ENCODE measurements at regions not wholly inside any gene's neighbourhood (a gene's known extent, or its start where the extent isn't known, plus 50 kb on each side); places are given as distances from the start of the nearest gene placed in this dataset.

GRCh38 chr2:57180042-57180567, 866.5 kb upstream of the VRK2 start:
- Histone ChIP-seq H3K36me3 (ENCODE audit: insufficient read depth, low read length) (no peaks in the 10 kb centered on the region), H3K4me3 (ENCODE audit: low read length) (no peak overlapping the region), H3K27me3 (ENCODE audit: control insufficient read depth, insufficient read depth, low read length) (no peaks in the 10 kb centered on the region), H3K9me3 (replicated peaks; ENCODE audit: low read length) (no peaks in the 10 kb centered on the region), H3K4me1 (ENCODE audit: control insufficient read depth, insufficient read depth, low read length) (peaks cover 46% of the 10 kb centered on the region), H3K4me2 (ENCODE audit: low read length) (peak overlapping the region; percentile 27), H3K9ac (ENCODE audit: low read depth, low read length) (peak overlapping the region; percentile 50)

GRCh38 chr2:57180678-57181077, 865.9 kb upstream of the VRK2 start:
- H3K36me3 ChIP-seq (ENCODE audit: insufficient read depth, low read length) = no peaks in the 10 kb centered on the region
- peaks cover 46% of the 10 kb centered on the region for H3K4me1 ChIP-seq (ENCODE audit: control insufficient read depth, insufficient read depth, low read length)
- H3K27me3 ChIP-seq (ENCODE audit: control insufficient read depth, insufficient read depth, low read length) = no peaks in the 10 kb centered on the region
- peak overlapping the region; percentile 50 for H3K9ac ChIP-seq (ENCODE audit: low read depth, low read length)
- H3K9me3 ChIP-seq (replicated peaks; ENCODE audit: low read length) = no peaks in the 10 kb centered on the region
- H3K4me2 ChIP-seq (ENCODE audit: low read length) = peak overlapping the region; percentile 47
- no peak overlapping the region for H3K4me3 ChIP-seq (ENCODE audit: low read length)

- Histone ChIP-seq H3K36me3 (ENCODE audit: insufficient read depth, low read length) (no peaks in the 10 kb centered on the region), H3K4me3 (ENCODE audit: low read length) (no peak overlapping the region), H3K27me3 (ENCODE audit: control insufficient read depth, insufficient read depth, low read length) (no peaks in the 10 kb centered on the region), H3K9ac (ENCODE audit: low read depth, low read length) (peak overlapping the region; percentile 50), H3K9me3 (replicated peaks; ENCODE audit: low read length) (no peaks in the 10 kb centered on the region), H3K4me2 (ENCODE audit: low read length) (peak overlapping the region; percentile 47), H3K4me1 (ENCODE audit: control insufficient read depth, insufficient read depth, low read length) (peaks cover 46% of the 10 kb centered on the region)
These were observed 865.1 kb upstream of the VRK2 start for GRCh38 chr2:57181315-57182038.

- H3K36me3 ChIP-seq (ENCODE audit: insufficient read depth, low read length) = no peaks in the 10 kb centered on the region
- H3K9ac ChIP-seq (ENCODE audit: low read depth, low read length) = peak overlapping the region; percentile 46
- H3K4me2 ChIP-seq (ENCODE audit: low read length) = peak overlapping the region; percentile 27
- no peaks in the 10 kb centered on the region for H3K27me3 ChIP-seq (ENCODE audit: control insufficient read depth, insufficient read depth, low read length)
- H3K9me3 ChIP-seq (replicated peaks; ENCODE audit: low read length) = no peaks in the 10 kb centered on the region
- H3K4me1 ChIP-seq (ENCODE audit: control insufficient read depth, insufficient read depth, low read length) = peaks cover 46% of the 10 kb centered on the region
- H3K4me3 ChIP-seq (ENCODE audit: low read length) = no peak overlapping the region
These were observed 863.7 kb upstream of the VRK2 start for GRCh38 chr2:57182916-57183315.

- H3K36me3 ChIP-seq (ENCODE audit: insufficient read depth, low read length) = no peaks in the 10 kb centered on the region
- H3K4me2 ChIP-seq (ENCODE audit: low read length) = no peak overlapping the region
- H3K27me3 ChIP-seq (ENCODE audit: control insufficient read depth, insufficient read depth, low read length) = no peaks in the 10 kb centered on the region
- no peak overlapping the region for H3K9ac ChIP-seq (ENCODE audit: low read depth, low read length)
- peaks cover 33% of the 10 kb centered on the region for H3K4me1 ChIP-seq (ENCODE audit: control insufficient read depth, insufficient read depth, low read length)
- no peak overlapping the region for H3K4me3 ChIP-seq (ENCODE audit: low read length)
- H3K9me3 ChIP-seq (replicated peaks; ENCODE audit: low read length) = no peaks in the 10 kb centered on the region
These were observed 861.0 kb upstream of the VRK2 start for GRCh38 chr2:57185568-57185967.

- Histone ChIP-seq H3K27me3 (ENCODE audit: control insufficient read depth, insufficient read depth, low read length) (no peaks in the 10 kb centered on the region), H3K4me2 (ENCODE audit: low read length) (no peak overlapping the region), H3K9me3 (replicated peaks; ENCODE audit: low read length) (no peaks in the 10 kb centered on the region), H3K4me1 (ENCODE audit: control insufficient read depth, insufficient read depth, low read length) (no peaks in the 10 kb centered on the region), H3K9ac (ENCODE audit: low read depth, low read length) (no peak overlapping the region), H3K36me3 (ENCODE audit: insufficient read depth, low read length) (no peaks in the 10 kb centered on the region), H3K4me3 (ENCODE audit: low read length) (no peak overlapping the region)
These were observed 856.6 kb upstream of the VRK2 start for GRCh38 chr2:57190007-57190406.

- Histone ChIP-seq H3K36me3 (ENCODE audit: insufficient read depth, low read length) (no peaks in the 10 kb centered on the region), H3K9ac (ENCODE audit: low read depth, low read length) (no peak overlapping the region), H3K27me3 (ENCODE audit: control insufficient read depth, insufficient read depth, low read length) (no peaks in the 10 kb centered on the region), H3K4me3 (ENCODE audit: low read length) (no peak overlapping the region), H3K4me1 (ENCODE audit: control insufficient read depth, insufficient read depth, low read length) (no peaks in the 10 kb centered on the region), H3K4me2 (ENCODE audit: low read length) (no peak overlapping the region), H3K9me3 (replicated peaks; ENCODE audit: low read length) (no peaks in the 10 kb centered on the region)
These were observed 846.9 kb upstream of the VRK2 start for GRCh38 chr2:57199663-57200062.

GRCh38 chr2:57204364-57204763, 842.2 kb upstream of the VRK2 start:
- Histone ChIP-seq H3K4me1 (ENCODE audit: control insufficient read depth, insufficient read depth, low read length) (no peaks in the 10 kb centered on the region), H3K4me2 (ENCODE audit: low read length) (no peak overlapping the region), H3K36me3 (ENCODE audit: insufficient read depth, low read length) (no peaks in the 10 kb centered on the region), H3K4me3 (ENCODE audit: low read length) (no peak overlapping the region), H3K27me3 (ENCODE audit: control insufficient read depth, insufficient read depth, low read length) (no peaks in the 10 kb centered on the region), H3K9ac (ENCODE audit: low read depth, low read length) (no peak overlapping the region), H3K9me3 (replicated peaks; ENCODE audit: low read length) (no peaks in the 10 kb centered on the region)

GRCh38 chr2:57205241-57205640, 841.4 kb upstream of the VRK2 start:
- H3K4me1 ChIP-seq (ENCODE audit: control insufficient read depth, insufficient read depth, low read length) = no peaks in the 10 kb centered on the region
- H3K27me3 ChIP-seq (ENCODE audit: control insufficient read depth, insufficient read depth, low read length) = no peaks in the 10 kb centered on the region
- no peak overlapping the region for H3K4me3 ChIP-seq (ENCODE audit: low read length)
- H3K36me3 ChIP-seq (ENCODE audit: insufficient read depth, low read length) = no peaks in the 10 kb centered on the region
- no peaks in the 10 kb centered on the region for H3K9me3 ChIP-seq (replicated peaks; ENCODE audit: low read length)
- no peak overlapping the region for H3K4me2 ChIP-seq (ENCODE audit: low read length)
- no peak overlapping the region for H3K9ac ChIP-seq (ENCODE audit: low read depth, low read length)

- Histone ChIP-seq H3K4me2 (ENCODE audit: low read length) (no peak overlapping the region), H3K9me3 (replicated peaks; ENCODE audit: low read length) (no peaks in the 10 kb centered on the region), H3K4me1 (ENCODE audit: control insufficient read depth, insufficient read depth, low read length) (no peaks in the 10 kb centered on the region), H3K36me3 (ENCODE audit: insufficient read depth, low read length) (no peaks in the 10 kb centered on the region), H3K4me3 (ENCODE audit: low read length) (no peak overlapping the region), H3K27me3 (ENCODE audit: control insufficient read depth, insufficient read depth, low read length) (no peaks in the 10 kb centered on the region), H3K9ac (ENCODE audit: low read depth, low read length) (no peak overlapping the region)
These were observed 839.4 kb upstream of the VRK2 start for GRCh38 chr2:57207191-57207590.

GRCh38 chr2:57209799-57210198, 836.8 kb upstream of the VRK2 start:
- Histone ChIP-seq H3K36me3 (ENCODE audit: insufficient read depth, low read length) (no peaks in the 10 kb centered on the region), H3K9ac (ENCODE audit: low read depth, low read length) (no peak overlapping the region), H3K4me3 (ENCODE audit: low read length) (no peak overlapping the region), H3K9me3 (replicated peaks; ENCODE audit: low read length) (no peaks in the 10 kb centered on the region), H3K27me3 (ENCODE audit: control insufficient read depth, insufficient read depth, low read length) (no peaks in the 10 kb centered on the region), H3K4me1 (ENCODE audit: control insufficient read depth, insufficient read depth, low read length) (no peaks in the 10 kb centered on the region), H3K4me2 (ENCODE audit: low read length) (no peak overlapping the region)

- H3K9ac ChIP-seq (ENCODE audit: low read depth, low read length) = no peak overlapping the region
- H3K4me2 ChIP-seq (ENCODE audit: low read length) = no peak overlapping the region
- H3K9me3 ChIP-seq (replicated peaks; ENCODE audit: low read length) = no peaks in the 10 kb centered on the region
- no peaks in the 10 kb centered on the region for H3K4me1 ChIP-seq (ENCODE audit: control insufficient read depth, insufficient read depth, low read length)
- H3K27me3 ChIP-seq (ENCODE audit: control insufficient read depth, insufficient read depth, low read length) = no peaks in the 10 kb centered on the region
- no peak overlapping the region for H3K4me3 ChIP-seq (ENCODE audit: low read length)
- no peaks in the 10 kb centered on the region for H3K36me3 ChIP-seq (ENCODE audit: insufficient read depth, low read length)
These were observed 835.8 kb upstream of the VRK2 start for GRCh38 chr2:57210855-57211254.
